ENCODE measurements at regions not wholly inside any gene's neighbourhood (a gene's known extent, or its start where the extent isn't known, plus 50 kb on each side); places are given as distances from the start of the nearest gene placed in this dataset.

DNA sequence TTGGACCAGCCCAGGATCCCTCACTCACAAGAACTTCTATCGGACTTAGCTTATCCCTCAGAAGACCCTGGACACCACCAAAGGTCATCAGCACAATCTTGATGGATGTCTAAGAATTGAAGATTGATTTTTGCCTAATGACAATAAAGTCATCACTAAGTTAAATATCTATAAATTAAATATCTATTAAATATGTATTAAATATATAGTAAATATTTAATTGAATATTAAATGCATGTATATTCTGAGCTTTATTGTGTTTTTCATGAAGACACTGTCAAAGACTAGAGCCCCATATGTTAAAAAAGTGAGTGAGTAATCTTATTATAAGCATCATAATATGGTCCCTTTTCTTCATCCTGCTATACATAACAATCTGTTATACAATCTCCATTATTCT is 751.1 kb downstream of the KCNJ2 start:
- TF ChIP-seq CTCF (conservative IDR thresholded peaks at IDR 0.05; ENCODE audit: low read depth, low read length): no peak
- TF ChIP-seq EZH2 (IDR thresholded peaks at IDR 0.05; ENCODE audit: low read length, unreplicated experiment): no peak
- TF ChIP-seq EZH2phosphoT487 (IDR thresholded peaks at IDR 0.05; ENCODE audit: borderline replicate concordance, low read length): no peak
